GM06990 (cell line): ENCODE measurements at regions not wholly inside any gene's neighbourhood (a gene's known extent, or its start where the extent isn't known, plus 50 kb on each side); places are given as distances from the start of the nearest gene placed in this dataset.

Experiments used
- DNase-seq: peaks from one replicate; pipeline ENCODE4 v3.0.0-alpha.2; 2011; ENCODE audit not compliant: insufficient read length; ENCODE audit errors: extremely low read depth
- H3K27me3 ChIP-seq: replicated peaks from 2 replicates; pipeline ENCODE4 v1.6.0; 2011; ENCODE audit warnings: low read length; ENCODE audit not compliant: control insufficient read depth, insufficient read depth
- H3K36me3 ChIP-seq: 2 replicates; pipeline ENCODE4 v1.5.1; 2011; ENCODE audit warnings: low read length; ENCODE audit not compliant: control insufficient read depth, insufficient read depth
- H3K4me3 ChIP-seq: replicated peaks from 2 replicates; pipeline ENCODE4 v1.5.1; 2011; ENCODE audit warnings: low read depth, mild to moderate bottlenecking, control low read depth, low read length
- TF ChIP-seq, protein P1 (sequence below): IDR thresholded peaks from 2 replicates; pipeline ENCODE4 v1.5.1; 2011; ENCODE audit warnings: low read length, control low read depth, mild to moderate bottlenecking, inconsistent platforms; ENCODE audit not compliant: insufficient read depth, poor library complexity, severe bottlenecking

DNA sequence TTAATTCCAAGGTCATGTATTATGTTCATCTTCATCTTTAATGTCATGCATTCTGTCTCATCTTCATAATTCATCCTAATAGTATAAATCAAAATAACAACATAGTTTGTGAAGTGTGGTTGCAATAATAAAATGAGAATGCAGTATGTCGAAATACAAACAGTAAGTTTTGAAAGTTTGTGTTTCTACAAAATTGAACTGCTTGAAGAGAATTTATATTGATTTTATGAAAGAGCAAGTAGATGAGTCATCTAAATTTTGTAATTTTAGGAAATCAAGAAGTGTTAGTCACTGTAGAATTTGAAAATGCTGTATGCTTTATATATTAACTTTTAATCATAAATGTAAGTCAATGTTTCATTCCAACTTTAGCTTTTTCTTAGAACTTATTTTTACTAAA lies 190.5 kb upstream of the PPP1R3A start:
- H3K36me3 ChIP-seq: no peaks in the 10 kb centered on the region
- TF ChIP-seq, protein P1, sequence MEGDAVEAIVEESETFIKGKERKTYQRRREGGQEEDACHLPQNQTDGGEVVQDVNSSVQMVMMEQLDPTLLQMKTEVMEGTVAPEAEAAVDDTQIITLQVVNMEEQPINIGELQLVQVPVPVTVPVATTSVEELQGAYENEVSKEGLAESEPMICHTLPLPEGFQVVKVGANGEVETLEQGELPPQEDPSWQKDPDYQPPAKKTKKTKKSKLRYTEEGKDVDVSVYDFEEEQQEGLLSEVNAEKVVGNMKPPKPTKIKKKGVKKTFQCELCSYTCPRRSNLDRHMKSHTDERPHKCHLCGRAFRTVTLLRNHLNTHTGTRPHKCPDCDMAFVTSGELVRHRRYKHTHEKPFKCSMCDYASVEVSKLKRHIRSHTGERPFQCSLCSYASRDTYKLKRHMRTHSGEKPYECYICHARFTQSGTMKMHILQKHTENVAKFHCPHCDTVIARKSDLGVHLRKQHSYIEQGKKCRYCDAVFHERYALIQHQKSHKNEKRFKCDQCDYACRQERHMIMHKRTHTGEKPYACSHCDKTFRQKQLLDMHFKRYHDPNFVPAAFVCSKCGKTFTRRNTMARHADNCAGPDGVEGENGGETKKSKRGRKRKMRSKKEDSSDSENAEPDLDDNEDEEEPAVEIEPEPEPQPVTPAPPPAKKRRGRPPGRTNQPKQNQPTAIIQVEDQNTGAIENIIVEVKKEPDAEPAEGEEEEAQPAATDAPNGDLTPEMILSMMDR: no peak
- no peak for DNase-seq
- H3K4me3 ChIP-seq: no peak overlapping the region
- no peaks in the 10 kb centered on the region; the same call in 1 of the 2 replicates for H3K27me3 ChIP-seq

DNA sequence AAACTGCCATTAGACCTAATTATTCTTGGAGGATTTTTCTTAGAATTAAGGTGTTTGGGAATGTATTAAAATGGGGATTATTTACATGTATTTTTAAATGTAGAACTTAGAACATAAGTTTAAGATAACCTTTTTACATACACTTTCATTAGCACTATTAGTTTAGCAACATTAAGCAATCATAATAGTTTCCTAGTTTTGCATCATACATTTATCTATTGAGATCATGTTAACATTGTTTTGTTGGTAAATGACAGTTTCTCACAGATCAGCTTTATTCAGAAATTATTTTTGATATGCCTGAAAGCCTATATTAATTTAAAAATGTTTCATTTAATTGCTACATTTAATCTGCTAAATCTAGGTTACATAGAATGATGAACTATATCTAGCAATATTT lies 189.7 kb upstream of the PPP1R3A start:
- Histone ChIP-seq H3K4me3 (no peak overlapping the region), H3K36me3 (no peaks in the 10 kb centered on the region), H3K27me3 (no peaks in the 10 kb centered on the region; the same call in 1 of the 2 replicates)
- DNase-seq: no peak
- TF ChIP-seq, protein P1: no peak

DNA sequence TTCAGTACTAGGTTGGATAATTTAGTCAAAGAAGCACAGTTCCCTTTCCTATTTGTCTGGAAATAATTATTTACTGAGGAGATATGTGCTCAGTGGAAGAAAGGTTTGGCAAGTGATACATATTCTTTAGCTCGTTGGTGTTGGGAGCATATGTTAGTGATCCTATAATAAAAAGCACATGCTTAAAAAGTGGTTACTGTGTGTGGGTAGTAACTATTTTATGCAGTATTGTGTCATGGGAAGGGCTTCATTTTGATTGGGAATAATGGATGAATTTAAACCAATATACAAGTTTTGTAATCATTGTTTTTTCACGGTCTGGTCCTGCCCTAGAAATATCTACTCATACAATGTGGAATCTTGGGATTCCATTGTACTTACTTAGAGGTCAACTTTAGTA lies 188.7 kb upstream of the PPP1R3A start:
- H3K36me3 ChIP-seq: no peaks in the 10 kb centered on the region
- DNase-seq: no peak
- no peaks in the 10 kb centered on the region; the same call in 1 of the 2 replicates for H3K27me3 ChIP-seq
- no peak overlapping the region for H3K4me3 ChIP-seq
- TF ChIP-seq, protein P1: no peak

GRCh38 chr7:114104035-114104434 lies 185.2 kb upstream of the PPP1R3A start:
- H3K4me3 ChIP-seq: no peak overlapping the region
- TF ChIP-seq, protein P1: no peak
- DNase-seq: no peak
- H3K27me3 ChIP-seq: no peaks in the 10 kb centered on the region; the same call in 1 of the 2 replicates
- H3K36me3 ChIP-seq: no peaks in the 10 kb centered on the region

DNA sequence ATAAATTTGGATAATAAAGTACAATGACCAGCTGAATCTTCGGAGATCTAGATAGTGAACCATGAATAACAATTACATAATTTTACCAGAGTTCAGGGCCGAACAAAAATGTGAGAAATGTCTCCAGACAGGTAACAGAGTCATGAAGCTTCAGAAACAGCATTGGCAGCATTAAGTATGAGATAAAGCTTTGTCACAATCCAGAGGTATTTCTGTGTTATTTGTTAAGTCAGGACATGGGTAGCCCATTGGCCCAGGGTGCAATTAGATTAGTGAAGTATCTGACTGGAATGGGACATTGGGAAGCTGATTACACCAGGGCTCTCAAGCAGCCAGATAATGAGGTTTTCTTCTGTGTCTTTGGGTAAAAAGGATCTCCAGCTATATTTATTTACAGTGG lies 184.2 kb upstream of the PPP1R3A start:
- Histone ChIP-seq H3K27me3 (no peaks in the 10 kb centered on the region; the same call in 1 of the 2 replicates), H3K36me3 (no peaks in the 10 kb centered on the region), H3K4me3 (no peak overlapping the region)
- no peak for DNase-seq
- TF ChIP-seq, protein P1: no peak

GRCh38 chr7:114102131-114102530 lies 183.3 kb upstream of the PPP1R3A start:
- Histone ChIP-seq H3K4me3 (no peak overlapping the region), H3K36me3 (no peaks in the 10 kb centered on the region), H3K27me3 (no peaks in the 10 kb centered on the region; the same call in 1 of the 2 replicates)
- DNase-seq: no peak
- TF ChIP-seq, protein P1: no peak
